Neutrophil (primary cell): ENCODE measurements at regions not wholly inside any gene's neighbourhood (a gene's known extent, or its start where the extent isn't known, plus 50 kb on each side); places are given as distances from the start of the nearest gene placed in this dataset.

Source experiments
- H3K27ac ChIP-seq: fragments of 200-600 bp; sonication (generic); 2 replicates; pipeline ENCODE4 v1.5.1; 2016; ENCODE audit warnings: mild to moderate bottlenecking, moderate library complexity
- H3K27me3 ChIP-seq: fragments of 200-600 bp; sonication (generic); 2 replicates; pipeline ENCODE4 v1.6.0; 2016; ENCODE audit warnings: mild to moderate bottlenecking
- H3K36me3 ChIP-seq: fragments of 200-600 bp; sonication (generic); 2 replicates; pipeline ENCODE4 v1.5.1; 2017
- H3K4me1 ChIP-seq, 2 experiments: fragments of 200-600 bp in 1 of 2; sonication (generic) in 1 of 2; 1 replicate in 1 of 2; 2 replicates in 1 of 2; pipeline versions ENCODE4 v1.5.1 to v1.6.1; 2013 to 2016; ENCODE audit warnings: low read depth in 1 of 2, low read length in 1 of 2, mild to moderate bottlenecking in 1 of 2, moderate library complexity in 1 of 2; ENCODE audit not compliant: control insufficient read depth in 1 of 2, insufficient read depth in 1 of 2
- H3K4me3 ChIP-seq, 2 experiments: fragments of 200-600 bp in 1 of 2; sonication (generic) in 1 of 2; 1 replicate in 1 of 2; 2 replicates in 1 of 2; pipeline ENCODE4 v1.5.1; 2013 to 2016; ENCODE audit warnings: low read depth in 1 of 2, low read length in 1 of 2, mild to moderate bottlenecking in 1 of 2, moderate library complexity in 1 of 2
- H3K9me3 ChIP-seq: fragments of 200-600 bp; sonication (generic); 2 replicates; pipeline ENCODE4 v1.5.1; 2016
- TF ChIP-seq, protein P1 (sequence below): fragments of 200-600 bp; sonication (generic); IDR thresholded peaks from 2 replicates; pipeline ENCODE4 v1.5.1; 2016; ENCODE audit warnings: antibody characterized with exemption

- no peaks in the 10 kb centered on the region for H3K27me3 ChIP-seq
- no peaks in the 10 kb centered on the region for H3K4me1 ChIP-seq
- TF ChIP-seq, protein P1, sequence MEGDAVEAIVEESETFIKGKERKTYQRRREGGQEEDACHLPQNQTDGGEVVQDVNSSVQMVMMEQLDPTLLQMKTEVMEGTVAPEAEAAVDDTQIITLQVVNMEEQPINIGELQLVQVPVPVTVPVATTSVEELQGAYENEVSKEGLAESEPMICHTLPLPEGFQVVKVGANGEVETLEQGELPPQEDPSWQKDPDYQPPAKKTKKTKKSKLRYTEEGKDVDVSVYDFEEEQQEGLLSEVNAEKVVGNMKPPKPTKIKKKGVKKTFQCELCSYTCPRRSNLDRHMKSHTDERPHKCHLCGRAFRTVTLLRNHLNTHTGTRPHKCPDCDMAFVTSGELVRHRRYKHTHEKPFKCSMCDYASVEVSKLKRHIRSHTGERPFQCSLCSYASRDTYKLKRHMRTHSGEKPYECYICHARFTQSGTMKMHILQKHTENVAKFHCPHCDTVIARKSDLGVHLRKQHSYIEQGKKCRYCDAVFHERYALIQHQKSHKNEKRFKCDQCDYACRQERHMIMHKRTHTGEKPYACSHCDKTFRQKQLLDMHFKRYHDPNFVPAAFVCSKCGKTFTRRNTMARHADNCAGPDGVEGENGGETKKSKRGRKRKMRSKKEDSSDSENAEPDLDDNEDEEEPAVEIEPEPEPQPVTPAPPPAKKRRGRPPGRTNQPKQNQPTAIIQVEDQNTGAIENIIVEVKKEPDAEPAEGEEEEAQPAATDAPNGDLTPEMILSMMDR = no peak
- no peak overlapping the region for H3K27ac ChIP-seq
- H3K36me3 ChIP-seq = no peaks in the 10 kb centered on the region
- no peak overlapping the region for H3K4me3 ChIP-seq
- H3K9me3 ChIP-seq = no peaks in the 10 kb centered on the region
These were observed 153.3 kb upstream of the TENT5D start for GRCh38 chrX:80266979-80267378.

DNA sequence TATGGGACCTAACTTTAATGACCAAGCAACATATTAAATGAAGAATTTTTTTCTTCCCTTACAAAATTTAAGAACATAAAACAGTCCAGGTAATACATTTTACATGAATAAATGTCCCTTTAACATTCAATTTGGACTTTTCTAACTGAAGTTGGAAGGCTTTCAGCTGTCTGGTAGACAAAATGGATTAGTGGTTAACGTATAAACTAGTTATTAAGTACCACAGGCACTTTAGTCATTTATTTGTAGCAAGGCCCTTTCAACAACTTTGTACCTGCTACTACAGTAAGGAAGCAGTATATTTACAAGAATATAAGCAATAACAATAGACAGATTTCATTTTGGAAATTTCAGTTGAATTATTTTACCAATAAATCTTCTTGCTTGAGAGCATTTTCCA, 152.5 kb upstream of the TENT5D start:
- TF ChIP-seq, protein P1 = no peak
- H3K27ac ChIP-seq = no peak overlapping the region
- no peaks in the 10 kb centered on the region for H3K9me3 ChIP-seq

GRCh38 chrX:80282535-80282934, 137.7 kb upstream of the TENT5D start:
- Histone ChIP-seq H3K4me1 (no peaks in the 10 kb centered on the region), H3K4me3 (no peak overlapping the region), H3K27me3 (no peaks in the 10 kb centered on the region), H3K9me3 (no peaks in the 10 kb centered on the region), H3K36me3 (no peaks in the 10 kb centered on the region), H3K27ac (no peak overlapping the region)
- TF ChIP-seq, protein P1 = no peak

More for the DNA sequence above, 152.5 kb upstream of the TENT5D start:
- no peak overlapping the region for H3K4me3 ChIP-seq
- H3K27me3 ChIP-seq = no peaks in the 10 kb centered on the region
- H3K36me3 ChIP-seq = no peaks in the 10 kb centered on the region
- H3K4me1 ChIP-seq = no peaks in the 10 kb centered on the region

DNA sequence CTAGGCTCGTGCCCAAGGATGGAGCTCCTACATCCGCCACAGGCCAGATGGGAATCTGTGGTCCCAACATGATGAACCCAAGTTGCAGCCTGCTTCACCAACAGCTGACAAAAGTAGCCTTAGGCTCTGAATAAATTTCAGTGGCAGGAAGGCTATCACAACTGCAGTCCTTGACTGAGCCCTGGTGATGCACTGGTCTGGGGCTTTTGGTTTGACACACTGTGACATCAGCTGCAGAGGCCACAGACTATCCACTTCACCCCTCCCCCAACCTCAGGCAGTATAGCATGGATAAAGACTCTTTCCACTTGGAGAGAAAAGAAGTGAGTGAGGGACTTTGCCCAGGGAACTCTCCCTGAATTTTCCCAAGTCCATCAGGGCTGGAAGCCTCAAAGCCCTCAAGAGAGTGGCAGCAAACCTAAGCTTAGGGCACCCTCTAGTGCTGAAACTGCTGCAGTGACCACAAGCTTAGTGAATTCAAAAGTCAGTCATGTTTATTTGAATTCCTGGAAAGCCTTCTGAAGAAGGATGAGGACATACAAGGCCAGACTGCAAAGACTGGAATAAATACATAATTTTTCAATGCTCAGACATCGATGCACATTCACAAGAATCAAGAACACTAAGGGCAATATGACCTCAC, 135.0 kb upstream of the TENT5D start:
- H3K27ac ChIP-seq = no peak overlapping the region
- H3K27me3 ChIP-seq = no peaks in the 10 kb centered on the region
- no peaks in the 10 kb centered on the region for H3K36me3 ChIP-seq
- H3K4me1 ChIP-seq = no peaks in the 10 kb centered on the region
- no peaks in the 10 kb centered on the region for H3K9me3 ChIP-seq
- H3K4me3 ChIP-seq = no peak overlapping the region
- TF ChIP-seq, protein P1 = no peak

DNA sequence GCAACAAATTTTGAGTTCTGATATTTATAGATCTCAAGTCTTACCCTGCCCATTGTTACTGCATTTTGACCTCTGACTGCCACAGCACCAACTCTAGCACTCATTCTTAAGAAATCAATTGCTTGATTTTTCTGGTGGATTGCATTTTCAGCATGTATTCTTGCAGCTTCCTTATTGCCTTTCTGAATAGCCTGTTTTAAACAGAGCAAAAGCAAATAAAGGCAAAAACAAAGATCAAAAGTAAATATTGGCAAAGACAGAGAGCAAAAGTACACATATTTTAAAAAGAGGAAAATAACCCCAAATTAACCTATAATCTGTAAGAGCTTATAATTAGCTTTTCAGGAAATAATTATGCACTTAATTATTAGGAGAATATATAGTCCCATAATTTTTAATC, 129.4 kb upstream of the TENT5D start:
- Histone ChIP-seq H3K4me1 (no peaks in the 10 kb centered on the region), H3K9me3 (no peaks in the 10 kb centered on the region), H3K27ac (no peak overlapping the region), H3K4me3 (no peak overlapping the region), H3K27me3 (no peaks in the 10 kb centered on the region), H3K36me3 (no peaks in the 10 kb centered on the region)
- TF ChIP-seq, protein P1 = no peak
